NCI-H526 (cell line): ENCODE measurements at regions not wholly inside any gene's neighbourhood (a gene's known extent, or its start where the extent isn't known, plus 50 kb on each side); places are given as distances from the start of the nearest gene placed in this dataset.

Source experiments
- DNase-seq, 2 experiments: peaks; one replicate each; lab custom pipeline; 2025; lab: John Stamatoyannopoulos, UW

- no peak for DNase-seq
Observed at GRCh38 chr19:28020619-28021258, 1192.2 kb downstream of the UQCRFS1 start.

GRCh38 chr19:28019901-28020300 lies 1193.0 kb downstream of the UQCRFS1 start:
- no peak for DNase-seq

GRCh38 chr19:28019371-28019770 lies 1193.6 kb downstream of the UQCRFS1 start:
- no peak for DNase-seq

GRCh38 chr19:28018499-28018898 lies 1194.5 kb downstream of the UQCRFS1 start:
- no peak for DNase-seq

GRCh38 chr19:28014615-28015405 lies 1198.1 kb downstream of the UQCRFS1 start:
- no peak for DNase-seq

GRCh38 chr19:28012361-28012760 lies 1200.6 kb downstream of the UQCRFS1 start:
- DNase-seq, result no peak

- DNase-seq, result no peak
Observed at GRCh38 chr19:28010656-28011055, 1202.3 kb downstream of the UQCRFS1 start.

- no peak for DNase-seq
Observed at GRCh38 chr19:28009696-28010095, 1203.3 kb downstream of the UQCRFS1 start.

- DNase-seq, result no peak
Observed at GRCh38 chr19:28008695-28009094, 1204.3 kb downstream of the UQCRFS1 start.

- no peak for DNase-seq
Observed at GRCh38 chr19:28003543-28003942, 1209.4 kb downstream of the UQCRFS1 start.

- DNase-seq, result no peak
Observed at GRCh38 chr19:27997069-27997468, 1215.9 kb downstream of the UQCRFS1 start.

- DNase-seq, result peak; percentile 82 to 84
Observed at GRCh38 chr19:27993619-27994570, 1219.1 kb downstream of the UQCRFS1 start.

- peak; percentile 15 to 22 for DNase-seq
Observed at GRCh38 chr19:27986299-27986698, 1226.7 kb downstream of the UQCRFS1 start.

- DNase-seq, result no peak
Observed at GRCh38 chr19:27975419-27976005, 1237.4 kb downstream of the UQCRFS1 start.

GRCh38 chr19:27974082-27974513 lies 1238.9 kb downstream of the UQCRFS1 start:
- DNase-seq, result peak; percentile 54 to 81

- DNase-seq, result no peak
Observed at GRCh38 chr19:27972291-27973040, 1240.5 kb downstream of the UQCRFS1 start.

GRCh38 chr19:27971869-27972268 lies 1241.1 kb downstream of the UQCRFS1 start:
- no peak for DNase-seq

GRCh38 chr19:27971071-27971470 lies 1241.9 kb downstream of the UQCRFS1 start:
- DNase-seq, result no peak

- DNase-seq, result no peak
Observed at GRCh38 chr19:27966390-27966816, 1246.5 kb downstream of the UQCRFS1 start.

GRCh38 chr19:27964185-27964584 lies 1248.8 kb downstream of the UQCRFS1 start:
- no peak for DNase-seq

- DNase-seq, result no peak
Observed at GRCh38 chr19:27962264-27962663, 1250.7 kb downstream of the UQCRFS1 start.
